H9 (cell line): ENCODE measurements at regions not wholly inside any gene's neighbourhood (a gene's known extent, or its start where the extent isn't known, plus 50 kb on each side); places are given as distances from the start of the nearest gene placed in this dataset.

Experiments
- DNase-seq: peaks from one replicate; pipeline ENCODE4 v3.0.0-alpha.2; 2017
- H2AFZ ChIP-seq: one replicate; pipeline ENCODE4 v1.6.1; 2013; ENCODE audit warnings: mild to moderate bottlenecking, low read length, control low read depth, moderate library complexity
- H2AK5ac ChIP-seq: 2 replicates; pipeline ENCODE4 v1.6.1; 2013; ENCODE audit warnings: low read length, control low read depth, mixed read lengths; ENCODE audit not compliant: insufficient read length
- H2BK120ac ChIP-seq: one replicate; pipeline ENCODE4 v1.6.1; 2013; ENCODE audit warnings: low read depth, mild to moderate bottlenecking, low read length, control low read depth, inconsistent platforms; ENCODE audit not compliant: poor library complexity, severe bottlenecking
- H2BK12ac ChIP-seq: 2 replicates; pipeline ENCODE4 v1.6.1; 2013; ENCODE audit warnings: low read length, control low read depth, mixed read lengths, low read depth; ENCODE audit not compliant: insufficient read length
- H2BK15ac ChIP-seq: 2 replicates; pipeline ENCODE4 v1.6.1; 2013; ENCODE audit warnings: low read depth, low read length, control low read depth
- H2BK20ac ChIP-seq: one replicate; pipeline ENCODE4 v1.6.1; 2013; ENCODE audit warnings: low read depth, mild to moderate bottlenecking, low read length, control low read depth, inconsistent platforms; ENCODE audit not compliant: poor library complexity, severe bottlenecking
- H2BK5ac ChIP-seq: 2 replicates; pipeline ENCODE4 v1.6.1; 2013; ENCODE audit warnings: low read length, control low read depth, mixed read lengths; ENCODE audit not compliant: insufficient read length
- H3K14ac ChIP-seq: 2 replicates; pipeline ENCODE4 v1.6.1; 2013; ENCODE audit warnings: low read length, control low read depth; ENCODE audit not compliant: insufficient read depth
- H3K18ac ChIP-seq: 2 replicates; pipeline ENCODE4 v1.6.1; 2013; ENCODE audit warnings: low read depth, mild to moderate bottlenecking, mixed read lengths, low read length, control low read depth; ENCODE audit not compliant: insufficient read length
- H3K23ac ChIP-seq: 2 replicates; pipeline ENCODE4 v1.6.1; 2013; ENCODE audit warnings: low read length, control low read depth, mixed read lengths, low read depth; ENCODE audit not compliant: insufficient read length
- H3K23me2 ChIP-seq: 2 replicates; pipeline ENCODE4 v1.6.1; 2013; ENCODE audit warnings: low read depth, mild to moderate bottlenecking, mixed read lengths, low read length, control low read depth; ENCODE audit not compliant: insufficient read length, poor library complexity, severe bottlenecking
- H3K27ac ChIP-seq: 2 replicates; pipeline ENCODE4 v1.5.1; 2013; ENCODE audit warnings: low read length, control low read depth, mixed read lengths, low read depth; ENCODE audit not compliant: insufficient read length
- H3K27me3 ChIP-seq: 2 replicates; pipeline ENCODE4 v1.6.1; 2013; ENCODE audit warnings: low read length, control low read depth, inconsistent platforms; ENCODE audit not compliant: insufficient read depth
- H3K4ac ChIP-seq: 2 replicates; pipeline ENCODE4 v1.6.1; 2013; ENCODE audit warnings: low read depth, mild to moderate bottlenecking, control low read depth, inconsistent platforms, low read length, moderate library complexity
- H3K4me1 ChIP-seq: 2 replicates; pipeline ENCODE4 v1.6.1; 2013; ENCODE audit warnings: low read length, control low read depth, inconsistent platforms; ENCODE audit not compliant: insufficient read depth
- H3K4me2 ChIP-seq: 2 replicates; pipeline ENCODE4 v1.6.1; 2013; ENCODE audit warnings: low read length, control low read depth, mixed read lengths; ENCODE audit not compliant: insufficient read length, insufficient read depth
- H3K56ac ChIP-seq: 2 replicates; pipeline ENCODE4 v1.6.1; 2013; ENCODE audit warnings: low read depth, mild to moderate bottlenecking, mixed read lengths, low read length, control low read depth; ENCODE audit not compliant: insufficient read length
- H3K79me1 ChIP-seq: 2 replicates; pipeline ENCODE4 v1.6.1; 2013; ENCODE audit warnings: low read depth, mild to moderate bottlenecking, moderate library complexity, low read length, control low read depth, inconsistent platforms; ENCODE audit not compliant: insufficient read depth, poor library complexity, severe bottlenecking
- H3K79me2 ChIP-seq: 2 replicates; pipeline ENCODE4 v1.6.1; 2013; ENCODE audit warnings: low read length, control low read depth, inconsistent platforms; ENCODE audit not compliant: insufficient read depth
- H3K9ac ChIP-seq: 2 replicates; pipeline ENCODE4 v1.6.1; 2013; ENCODE audit warnings: low read length, control low read depth, mixed read lengths; ENCODE audit not compliant: insufficient read length; ENCODE audit errors: extremely low read depth
- H3K9me3 ChIP-seq: one replicate; pipeline ENCODE4 v1.6.1; 2013; ENCODE audit warnings: low read depth, low read length, inconsistent platforms; ENCODE audit not compliant: control insufficient read depth
- H3T11ph ChIP-seq: one replicate; pipeline ENCODE4 v1.6.1; 2013; ENCODE audit warnings: mild to moderate bottlenecking, low read length, control low read depth, inconsistent platforms
- H4K20me1 ChIP-seq: one replicate; pipeline ENCODE4 v1.6.1; 2013; ENCODE audit not compliant: control insufficient read depth, insufficient read length, insufficient read depth
- H4K5ac ChIP-seq: 2 replicates; pipeline ENCODE4 v1.6.1; 2013; ENCODE audit warnings: low read depth, mild to moderate bottlenecking, mixed read lengths, low read length, control low read depth; ENCODE audit not compliant: insufficient read length
- H4K8ac ChIP-seq: replicated peaks from 2 replicates; pipeline ENCODE4 v1.6.1; 2013; ENCODE audit warnings: low read length, control low read depth, mixed read lengths, low read depth; ENCODE audit not compliant: insufficient read length
- H4K91ac ChIP-seq: 2 replicates; pipeline ENCODE4 v1.6.1; 2013; ENCODE audit warnings: low read depth, mild to moderate bottlenecking, moderate library complexity, mixed read lengths, low read length, control low read depth; ENCODE audit not compliant: insufficient read length
- H3K27ac Mint-ChIP-seq, 3 experiments: 2 replicates in 2 of 3; 3 replicates in 1 of 3; pipeline ENCODE4 v1.8.0; 2020 to 2021; ENCODE audit warnings: mixed read lengths in 3 of 3, mild to moderate bottlenecking in 1 of 3, moderate library complexity in 1 of 3
- H3K27me3 Mint-ChIP-seq: 2 replicates; pipeline ENCODE4 v1.8.0; 2021; ENCODE audit warnings: low read depth, mild to moderate bottlenecking, moderate library complexity, mixed read lengths
- H3K36me3 Mint-ChIP-seq, 3 experiments: 2 replicates in 2 of 3; 3 replicates in 1 of 3; pipeline ENCODE4 v1.8.0; 2020 to 2021; ENCODE audit warnings: low read depth in 3 of 3, mixed read lengths in 3 of 3; ENCODE audit not compliant: insufficient read depth in 1 of 3
- H3K4me1 Mint-ChIP-seq, 2 experiments: 2 replicates each; pipeline ENCODE4 v1.8.0; 2020; ENCODE audit warnings: mixed read lengths in 2 of 2
- H3K4me3 Mint-ChIP-seq, 2 experiments: 2 replicates in 1 of 2; 3 replicates in 1 of 2; pipeline ENCODE4 v1.8.0; 2020 to 2021; ENCODE audit warnings: mild to moderate bottlenecking in 2 of 2, mixed read lengths in 2 of 2, moderate library complexity in 1 of 2
- H3K9me3 Mint-ChIP-seq, 2 experiments: 2 replicates in 1 of 2; 3 replicates in 1 of 2; pipeline ENCODE4 v1.8.0; 2020; ENCODE audit warnings: mild to moderate bottlenecking in 2 of 2, mixed read lengths in 2 of 2, moderate library complexity in 1 of 2
- CTCF ChIP-seq: fragments of 200-600 bp; sonication (generic); conservative IDR thresholded peaks from 3 replicates; pipeline ENCODE4 v1.8.0; 2021; ENCODE audit warnings: antibody characterized with exemption, mild to moderate bottlenecking
- WGBS: extraction: QIAGEN DNeasy Blood & Tissue Kit; methylation state at CpG from one replicate; pipeline ENCODE4 v1.1.7; 2013; ENCODE audit warnings: missing lambda C conversion rate, low lambda C conversion rate, mixed read lengths; ENCODE audit not compliant: insufficient read length; ENCODE audit errors: extremely low coverage; 5-methylcytosine and 5-hydroxymethylcytosine counted together

- peaks cover 70% of the 10 kb centered on the region for H3K9me3 ChIP-seq
- H3K36me3 Mint-ChIP-seq: peaks cover 5 to 27% (median 9%) of the 10 kb centered on the region in 3 experiments; a peak in 5 of 7 replicates
- H2AK5ac ChIP-seq: no peak overlapping the region
- no peaks in the 10 kb centered on the region for H3K27me3 ChIP-seq
- no peaks in the 10 kb centered on the region for H3K4me1 ChIP-seq
- H3K79me2 ChIP-seq: no peaks in the 10 kb centered on the region
- H3K79me1 ChIP-seq: no peaks in the 10 kb centered on the region
- H3K4ac ChIP-seq: no peak overlapping the region
- H3K27ac ChIP-seq: no peak overlapping the region
- H3K9me3 Mint-ChIP-seq: peaks cover 85 to 90% of the 10 kb centered on the region in 2 experiments
- no peak overlapping the region for H4K5ac ChIP-seq
- H4K8ac ChIP-seq: no peak overlapping the region
- no peak overlapping the region for H2AFZ ChIP-seq
- WGBS: no CpG with 5 or more reads among the region's 1 CpG
- H3K14ac ChIP-seq: no peak overlapping the region
- H2BK12ac ChIP-seq: no peak overlapping the region
- no peak overlapping the region for H3K4me3 Mint-ChIP-seq
- H4K20me1 ChIP-seq: no peaks in the 10 kb centered on the region
- no peak overlapping the region for H3K23ac ChIP-seq
- H3K4me2 ChIP-seq: no peak overlapping the region
- no peak overlapping the region for H3K27ac Mint-ChIP-seq
- no peak overlapping the region for H3K18ac ChIP-seq
- no peak overlapping the region for H3K9ac ChIP-seq
- no peak overlapping the region for H3K56ac ChIP-seq
- no peak overlapping the region for H4K91ac ChIP-seq
- H2BK5ac ChIP-seq: no peak overlapping the region
- no peak for DNase-seq
- no peak overlapping the region for H3T11ph ChIP-seq
- peaks cover 7% of the 10 kb centered on the region for H3K27me3 Mint-ChIP-seq
- no peak overlapping the region for H2BK15ac ChIP-seq
- no peaks in the 10 kb centered on the region for H3K23me2 ChIP-seq
- H3K4me1 Mint-ChIP-seq: no peaks in the 10 kb centered on the region
- no peak overlapping the region for H2BK20ac ChIP-seq
- no peak for TF ChIP-seq CTCF
- H2BK120ac ChIP-seq: no peak overlapping the region
Observed at GRCh38 chr16:31674686-31675085, 147.0 kb downstream of the AHSP start.
